MM.1S (cell line): ENCODE measurements at regions not wholly inside any gene's neighbourhood (a gene's known extent, or its start where the extent isn't known, plus 50 kb on each side); places are given as distances from the start of the nearest gene placed in this dataset.

Source experiments
- DNase-seq: peaks from one replicate; pipeline ENCODE4 v3.0.0-alpha.2; 2015
- H2AFZ ChIP-seq: fragments of 300-600 bp; sonication (generic); 2 replicates; pipeline ENCODE4 v1.6.0; 2016; ENCODE audit warnings: antibody characterized with exemption, low read length
- H3F3A ChIP-seq: fragments of 300-600 bp; sonication (generic); 2 replicates; pipeline ENCODE4 v1.6.1; 2016; ENCODE audit warnings: mild to moderate bottlenecking, antibody characterized with exemption, low read length, moderate library complexity, mixed read lengths; ENCODE audit not compliant: insufficient read depth
- H3K27ac ChIP-seq: fragments of 300-600 bp; sonication (generic); 2 replicates; pipeline ENCODE4 v1.5.1; 2016; ENCODE audit warnings: mild to moderate bottlenecking, low read length
- H3K27me3 ChIP-seq: fragments of 300-600 bp; sonication (generic); replicated peaks from 2 replicates; pipeline ENCODE4 v1.6.0; 2016; ENCODE audit warnings: low read length; ENCODE audit not compliant: insufficient read depth
- H3K36me3 ChIP-seq: fragments of 300-600 bp; sonication (generic); replicated peaks from 2 replicates; pipeline ENCODE4 v1.6.1; 2016; ENCODE audit warnings: mild to moderate bottlenecking, low read length, mixed read lengths; ENCODE audit not compliant: insufficient read depth
- H3K4me1 ChIP-seq: fragments of 300-600 bp; sonication (generic); 2 replicates; pipeline ENCODE4 v1.6.1; 2016; ENCODE audit warnings: low read length, mixed read lengths
- H3K4me2 ChIP-seq: fragments of 300-600 bp; sonication (generic); 2 replicates; pipeline ENCODE4 v1.6.0; 2016; ENCODE audit warnings: low read depth, low read length
- H3K4me3 ChIP-seq: fragments of 300-600 bp; sonication (generic); 2 replicates; pipeline ENCODE4 v1.5.1; 2016; ENCODE audit warnings: low read length, mixed read lengths
- H3K79me2 ChIP-seq: fragments of 300-600 bp; sonication (generic); 2 replicates; pipeline ENCODE4 v1.6.1; 2016; ENCODE audit warnings: mixed run types, low read length, mixed read lengths
- H3K9ac ChIP-seq: fragments of 300-600 bp; sonication (generic); 2 replicates; pipeline ENCODE4 v1.6.1; 2016; ENCODE audit warnings: low read length, mixed read lengths
- H3K9me2 ChIP-seq: fragments of 300-600 bp; sonication (generic); replicated peaks from 2 replicates; pipeline ENCODE4 v1.6.1; 2016; ENCODE audit warnings: mild to moderate bottlenecking, low read length, mixed read lengths; ENCODE audit not compliant: insufficient read depth
- H3K9me3 ChIP-seq: fragments of 300-600 bp; sonication (generic); replicated peaks from 2 replicates; pipeline ENCODE4 v1.6.1; 2016; ENCODE audit warnings: mild to moderate bottlenecking, low read length, mixed read lengths; ENCODE audit not compliant: insufficient read depth
- H4K20me1 ChIP-seq: fragments of 300-600 bp; sonication (generic); 2 replicates; pipeline ENCODE4 v1.6.1; 2016; ENCODE audit warnings: mild to moderate bottlenecking, low read length, moderate library complexity, mixed read lengths; ENCODE audit not compliant: insufficient read depth
- CTCF ChIP-seq: fragments of 300-600 bp; sonication (generic); IDR thresholded peaks from 2 replicates; pipeline ENCODE4 v1.5.1; 2016; ENCODE audit warnings: antibody characterized with exemption, low read length, mixed read lengths
- EZH2 ChIP-seq: fragments of 300-600 bp; sonication (generic); optimal IDR thresholded peaks from 2 replicates; pipeline ENCODE3; 2017; ENCODE audit warnings: low read depth, mild to moderate bottlenecking, antibody characterized with exemption, low read length, mixed read lengths
- EZH2phosphoT487 ChIP-seq: fragments of 300-600 bp; sonication (generic); IDR thresholded peaks from 2 replicates; pipeline ENCODE4 v1.6.1; 2018; ENCODE audit warnings: antibody characterized with exemption, low read length

GRCh38 chr6:138569554-138569953, 70.3 kb upstream of the NHSL1 start:
- Histone ChIP-seq H4K20me1 (no peaks in the 10 kb centered on the region), H3K4me2 (no peak overlapping the region), H3K27ac (no peak overlapping the region), H3K9me3 (no peaks in the 10 kb centered on the region), H3K9me2 (no peaks in the 10 kb centered on the region), H3K9ac (no peak overlapping the region), H2AFZ (no peak overlapping the region), H3K27me3 (no peaks in the 10 kb centered on the region), H3K36me3 (no peaks in the 10 kb centered on the region), H3K4me3 (no peak overlapping the region), H3F3A (no peaks in the 10 kb centered on the region), H3K4me1 (no peaks in the 10 kb centered on the region), H3K79me2 (no peaks in the 10 kb centered on the region)
- DNase-seq, result no peak
- no peak for TF ChIP-seq EZH2
- no peak for TF ChIP-seq CTCF
- no peak for TF ChIP-seq EZH2phosphoT487

- Histone ChIP-seq H3K9me3 (no peaks in the 10 kb centered on the region), H3K4me2 (no peak overlapping the region), H3K4me3 (no peak overlapping the region), H3K9ac (no peak overlapping the region), H3K27me3 (no peaks in the 10 kb centered on the region), H3K9me2 (no peaks in the 10 kb centered on the region), H3K79me2 (no peaks in the 10 kb centered on the region), H3F3A (no peaks in the 10 kb centered on the region), H3K36me3 (no peaks in the 10 kb centered on the region), H2AFZ (no peak overlapping the region), H3K27ac (no peak overlapping the region), H4K20me1 (no peaks in the 10 kb centered on the region), H3K4me1 (no peaks in the 10 kb centered on the region)
- DNase-seq, result no peak
- TF ChIP-seq EZH2phosphoT487 (no peak), CTCF (no peak), EZH2 (no peak)
Observed at GRCh38 chr6:138569970-138570724, 70.9 kb upstream of the NHSL1 start.

GRCh38 chr6:138570725-138571029, 71.4 kb upstream of the NHSL1 start:
- Histone ChIP-seq H3K9ac (no peak overlapping the region), H3K9me3 (no peaks in the 10 kb centered on the region), H3K79me2 (no peaks in the 10 kb centered on the region), H3K27ac (no peak overlapping the region), H3K4me1 (no peaks in the 10 kb centered on the region), H3K9me2 (no peaks in the 10 kb centered on the region), H4K20me1 (no peaks in the 10 kb centered on the region), H3K36me3 (no peaks in the 10 kb centered on the region), H3K4me3 (no peak overlapping the region), H3K4me2 (no peak overlapping the region), H3F3A (no peaks in the 10 kb centered on the region), H2AFZ (no peak overlapping the region), H3K27me3 (no peaks in the 10 kb centered on the region)
- DNase-seq, result no peak
- TF ChIP-seq CTCF (no peak), EZH2 (no peak), EZH2phosphoT487 (no peak)
